Small intestine (tissue), 7 donors: ENCODE measurements at regions not wholly inside any gene's neighbourhood (a gene's known extent, or its start where the extent isn't known, plus 50 kb on each side); places are given as distances from the start of the nearest gene placed in this dataset.

ENCODE experiments used
- DNase-seq, 2 donors: peaks; one replicate each; pipeline versions ENCODE4 v3.0.0 to v3.0.0-alpha.2; 2013
- FAIRE-seq: peaks from 2 replicates; lab custom pipeline; 2012; peaks lifted over from hg19 to GRCh38; lab: Jason Lieb, UNC
- H3K27ac ChIP-seq, 3 donors: one replicate each; pipeline ENCODE4 v1.5.1; 2013; ENCODE audit warnings: low read length in 2 of 3, mild to moderate bottlenecking in 2 of 3, control low read depth in 1 of 3, inconsistent platforms in 1 of 3, low read depth in 1 of 3, moderate library complexity in 1 of 3
- H3K27me3 ChIP-seq, 3 donors: one replicate each; pipeline ENCODE4 v1.6.1; 2013; ENCODE audit warnings: low read length in 3 of 3, inconsistent platforms in 1 of 3; ENCODE audit not compliant: control insufficient read depth in 3 of 3, insufficient read depth in 3 of 3
- H3K36me3 ChIP-seq, 3 donors: one replicate each; pipeline ENCODE4 v1.6.1; 2013; ENCODE audit warnings: low read length in 3 of 3, inconsistent platforms in 1 of 3, low read depth in 1 of 3, mild to moderate bottlenecking in 1 of 3, moderate library complexity in 1 of 3; ENCODE audit not compliant: control insufficient read depth in 3 of 3, insufficient read depth in 2 of 3
- H3K4me1 ChIP-seq, 3 donors: one replicate each; pipeline ENCODE4 v1.6.1; 2013; ENCODE audit warnings: low read length in 2 of 3, inconsistent platforms in 1 of 3, low read depth in 1 of 3, mild to moderate bottlenecking in 1 of 3, moderate library complexity in 1 of 3; ENCODE audit not compliant: control insufficient read depth in 3 of 3, insufficient read depth in 2 of 3
- H3K4me3 ChIP-seq, 3 donors: one replicate each; pipeline ENCODE4 v1.5.1; 2013; ENCODE audit warnings: low read length in 3 of 3, control low read depth in 1 of 3, inconsistent platforms in 1 of 3, low read depth in 1 of 3, mild to moderate bottlenecking in 1 of 3, moderate library complexity in 1 of 3
- H3K9me3 ChIP-seq, 2 donors: one replicate each; pipeline ENCODE4 v1.6.1; 2013; ENCODE audit warnings: low read depth in 1 of 2, low read length in 1 of 2; ENCODE audit not compliant: control insufficient read depth in 2 of 2, insufficient read depth in 1 of 2
- WGBS, 3 donors: extraction: QIAGEN DNeasy Blood & Tissue Kit; methylation state at CpG; one replicate each; pipeline ENCODE4 v1.1.7; 2013; 5-methylcytosine and 5-hydroxymethylcytosine counted together
- donor health status: healthy with polysubstance abuse.
- donor health status: control.
- donor health status: control.
- donor health status: Bipolar disorder and iron deficiency.
- donor health status: healthy.

DNA sequence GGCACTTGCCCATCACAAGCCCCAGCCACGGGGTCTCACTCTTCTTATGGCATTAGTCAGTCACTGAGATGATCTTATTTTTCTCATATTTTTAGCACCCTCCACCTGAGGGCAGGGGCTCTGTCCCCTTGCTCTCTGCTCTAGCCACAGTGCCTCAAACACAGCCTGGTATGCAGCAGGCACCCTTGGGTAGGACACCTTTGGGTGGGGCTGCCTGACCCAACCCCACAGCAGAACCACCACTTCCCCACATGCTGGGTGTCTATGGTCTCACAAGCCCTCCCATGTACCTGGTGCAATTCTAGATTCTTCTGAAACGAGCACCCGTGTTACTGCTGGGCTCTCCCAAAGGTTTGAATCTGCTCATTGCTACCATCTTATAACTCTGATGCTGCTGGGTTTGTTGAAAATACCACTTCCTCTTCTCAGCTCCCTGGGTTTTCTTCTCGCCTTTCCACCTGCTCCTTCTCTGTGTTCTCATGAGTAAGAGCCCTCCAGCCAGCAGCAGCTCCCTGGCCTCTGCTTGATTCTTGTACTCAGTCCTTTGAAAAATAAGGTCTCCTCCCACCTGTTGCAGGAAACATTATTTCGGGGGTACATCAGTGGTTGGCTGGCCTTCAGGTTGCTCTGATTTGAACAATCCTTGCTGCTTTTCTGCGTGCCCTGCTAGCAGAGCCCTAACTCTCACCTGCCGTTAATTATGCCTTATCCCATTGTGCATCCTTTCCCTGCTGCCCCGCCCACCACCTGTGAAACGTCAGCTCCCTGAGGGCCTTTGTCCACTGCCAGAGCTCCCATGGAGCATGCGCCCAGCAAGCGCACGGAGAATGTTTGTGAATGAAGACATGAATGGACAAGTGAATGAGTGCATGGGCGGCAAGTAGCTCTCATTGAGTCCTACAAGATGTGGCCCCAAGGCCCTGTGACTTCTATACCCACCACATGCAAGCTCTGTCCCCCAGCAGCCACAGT is 1181.6 kb downstream of the TBC1D22A start:
- Histone ChIP-seq H3K27ac (no peak overlapping the region), H3K4me1 (no peaks in the 10 kb centered on the region), H3K4me3 (no peak overlapping the region), H3K9me3 (peaks cover 0 to 2% of the 10 kb centered on the region in 2 donors), H3K27me3 (no peaks in the 10 kb centered on the region), H3K36me3 (no peaks in the 10 kb centered on the region)
- no peak for FAIRE-seq
- DNase-seq: no peak
- 67 to 74% (median 68%) methylated on average over 13 of the region's 13 CpGs for WGBS, 3 donors

DNA sequence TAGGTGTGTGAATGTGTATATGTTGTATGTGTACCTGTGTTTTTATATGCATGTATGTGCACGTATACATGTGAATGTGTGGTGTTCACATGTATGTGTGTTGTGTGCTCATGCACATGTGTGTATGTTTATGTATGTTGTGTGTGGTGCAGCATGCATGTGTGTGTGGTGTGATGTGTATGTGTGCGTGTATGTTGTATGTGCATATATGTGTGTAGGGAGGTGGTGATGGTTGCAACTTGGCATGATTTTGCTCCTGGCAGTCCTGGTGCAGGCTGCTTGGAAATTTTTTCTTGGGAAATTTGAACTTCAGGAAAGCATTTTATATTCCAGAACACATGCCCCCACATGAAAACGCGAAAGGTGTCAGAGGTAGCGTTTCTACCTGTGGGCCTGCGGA is 1177.8 kb downstream of the TBC1D22A start:
- WGBS, 3 donors: 93 to 96% (median 94%) methylated on average over 6 of the region's 6 CpGs
- H3K27me3 ChIP-seq: no peaks in the 10 kb centered on the region
- no peak overlapping the region for H3K27ac ChIP-seq
- H3K36me3 ChIP-seq: no peaks in the 10 kb centered on the region
- H3K4me3 ChIP-seq: no peak overlapping the region
- H3K9me3 ChIP-seq: peaks cover 0 to 2% of the 10 kb centered on the region in 2 donors
- H3K4me1 ChIP-seq: no peaks in the 10 kb centered on the region
- FAIRE-seq: no peak
- DNase-seq: no peak

DNA sequence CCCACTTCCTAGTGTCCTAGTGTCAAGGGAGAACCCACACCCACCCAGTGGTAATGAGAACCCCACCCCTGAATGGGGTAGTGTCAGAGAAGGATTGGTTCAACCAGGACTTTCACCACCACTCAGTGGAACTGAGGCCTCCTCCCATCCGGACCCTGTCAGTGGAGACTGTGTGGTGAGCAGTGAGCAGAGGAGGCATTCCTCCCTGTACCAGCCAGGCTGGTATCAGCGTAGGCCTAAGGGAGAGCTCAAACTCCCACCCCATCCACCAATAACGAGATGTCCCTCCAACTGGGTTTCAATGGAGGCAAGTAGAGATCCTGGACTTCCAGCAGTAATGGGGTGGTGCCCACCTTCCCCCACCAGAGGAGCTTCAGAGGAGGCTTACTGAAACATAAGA is 1171.4 kb downstream of the TBC1D22A start:
- 77 to 83% (median 83%) methylated on average over 3 of the region's 3 CpGs for WGBS, 3 donors
- no peak for FAIRE-seq
- H3K4me1 ChIP-seq: no peaks in the 10 kb centered on the region

DNA sequence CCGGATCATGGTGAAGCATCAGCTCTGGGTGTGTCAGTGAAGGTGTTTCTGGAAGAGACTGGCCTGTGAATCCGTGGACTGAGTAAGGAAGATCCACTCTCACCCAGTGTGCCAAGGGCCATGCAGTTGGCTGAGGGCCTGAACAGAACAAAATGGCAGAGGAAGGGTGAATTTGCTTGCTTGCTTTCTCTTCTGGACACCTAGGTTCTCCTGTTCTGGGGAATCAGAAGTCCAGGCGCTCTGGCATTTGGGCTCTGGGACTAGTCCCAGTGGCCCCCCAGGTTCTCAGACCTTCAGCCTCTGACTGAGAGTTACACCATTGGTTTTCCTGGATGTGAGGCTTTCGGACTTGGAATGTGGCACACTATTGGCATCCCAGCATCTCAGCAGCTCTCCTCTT is 1170.8 kb downstream of the TBC1D22A start:
- H3K4me1 ChIP-seq: no peaks in the 10 kb centered on the region
- H3K4me3 ChIP-seq: no peak overlapping the region
- FAIRE-seq (no peak), DNase-seq (no peak)
- H3K36me3 ChIP-seq: no peaks in the 10 kb centered on the region
- 72 to 85% (median 77%) methylated on average over 4 of the region's 4 CpGs for WGBS, 3 donors
- H3K27ac ChIP-seq: no peak overlapping the region
- H3K27me3 ChIP-seq: no peaks in the 10 kb centered on the region
- H3K9me3 ChIP-seq: peaks cover 0 to 10% of the 10 kb centered on the region in 2 donors

More for the DNA sequence above, 1171.4 kb downstream of the TBC1D22A start:
- no peak overlapping the region for H3K4me3 ChIP-seq
- peaks cover 0 to 10% of the 10 kb centered on the region in 2 donors for H3K9me3 ChIP-seq
- H3K27ac ChIP-seq: no peak overlapping the region
- no peaks in the 10 kb centered on the region for H3K27me3 ChIP-seq
- H3K36me3 ChIP-seq: no peaks in the 10 kb centered on the region
- no peak for DNase-seq

DNA sequence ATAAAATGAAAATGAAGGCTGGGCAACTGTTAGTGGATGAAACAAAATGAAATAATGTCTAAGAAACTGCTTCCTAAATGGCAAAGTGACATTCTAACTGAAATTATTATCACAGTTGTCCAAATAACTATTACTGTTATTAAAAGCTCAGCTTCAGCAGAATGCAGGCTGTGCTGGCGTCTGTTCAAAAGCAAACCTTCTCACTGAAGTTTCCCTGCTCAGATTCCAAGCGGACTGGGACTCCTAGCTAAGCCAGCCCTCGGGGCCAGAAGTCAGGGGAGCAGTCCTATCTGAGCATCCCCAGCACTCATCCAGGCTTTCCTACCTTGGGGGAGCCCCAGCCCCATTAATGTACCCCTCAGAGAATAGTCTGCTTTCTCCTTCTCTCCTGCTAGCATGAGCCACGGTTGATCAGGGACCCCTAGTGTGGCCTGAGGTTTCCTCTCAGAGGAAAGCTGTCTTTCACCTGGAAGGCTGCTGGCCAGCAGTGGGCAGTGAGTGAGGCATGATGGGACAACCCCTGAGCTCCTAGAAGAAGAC is 1167.3 kb downstream of the TBC1D22A start:
- 37 to 69% (median 61%) methylated on average over 4 of the region's 4 CpGs for WGBS, 3 donors
- no peaks in the 10 kb centered on the region for H3K4me1 ChIP-seq
- peaks cover 0 to 10% of the 10 kb centered on the region in 2 donors for H3K9me3 ChIP-seq
- no peak overlapping the region for H3K27ac ChIP-seq
- no peaks in the 10 kb centered on the region for H3K36me3 ChIP-seq
- H3K4me3 ChIP-seq: no peak overlapping the region
- FAIRE-seq: no peak
- H3K27me3 ChIP-seq: no peaks in the 10 kb centered on the region
- no peak for DNase-seq

DNA sequence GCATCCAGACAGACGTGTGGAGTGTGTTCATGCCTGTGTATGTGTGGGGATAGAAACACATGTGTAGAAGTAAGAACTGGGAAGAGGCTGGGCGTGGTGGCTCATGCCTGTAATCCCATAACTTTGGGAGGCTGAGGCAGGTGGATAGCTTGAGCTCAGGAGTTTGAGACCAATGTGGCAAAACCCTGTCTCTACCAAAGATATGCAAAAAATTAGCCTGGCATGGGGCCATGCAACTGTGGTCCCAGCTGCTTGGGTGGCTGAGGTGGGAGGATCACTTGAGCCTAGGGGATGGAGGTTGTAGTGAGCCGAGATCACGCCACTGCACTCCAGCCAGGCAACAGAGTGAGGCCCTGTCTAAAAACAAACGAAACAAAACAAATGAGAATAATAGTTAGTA is 1166.6 kb downstream of the TBC1D22A start:
- no peak overlapping the region for H3K27ac ChIP-seq
- H3K4me1 ChIP-seq: no peaks in the 10 kb centered on the region
- 53 to 69% (median 54%) methylated on average over 5 of the region's 5 CpGs for WGBS, 3 donors
- no peaks in the 10 kb centered on the region for H3K36me3 ChIP-seq
- FAIRE-seq (no peak), DNase-seq (no peak)
- H3K4me3 ChIP-seq: no peak overlapping the region
- peaks cover 0 to 14% of the 10 kb centered on the region in 2 donors for H3K9me3 ChIP-seq
- H3K27me3 ChIP-seq: no peaks in the 10 kb centered on the region

DNA sequence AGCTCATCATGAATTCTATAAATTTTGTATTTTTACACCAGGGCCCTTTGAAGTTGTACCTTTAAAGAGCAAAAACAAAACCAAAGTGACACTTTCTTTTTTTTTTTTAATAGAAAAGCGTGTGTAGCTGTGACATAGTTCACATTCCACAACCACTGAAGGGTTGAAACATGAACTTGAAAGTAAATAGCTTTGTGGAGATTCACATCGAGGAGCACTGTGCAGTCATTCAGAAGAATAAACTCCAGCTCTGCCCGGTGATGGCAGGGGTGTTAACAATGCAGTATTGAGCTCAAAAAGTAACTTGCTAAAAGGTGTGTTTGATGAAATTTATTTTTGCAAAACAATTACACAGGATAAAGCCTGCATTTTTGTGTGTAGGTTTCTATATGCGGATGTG is 1166.2 kb downstream of the TBC1D22A start:
- no peak for DNase-seq
- Histone ChIP-seq H3K9me3 (peaks cover 0 to 11% of the 10 kb centered on the region in 2 donors), H3K36me3 (no peaks in the 10 kb centered on the region), H3K4me1 (no peaks in the 10 kb centered on the region), H3K27me3 (no peaks in the 10 kb centered on the region), H3K4me3 (no peak overlapping the region), H3K27ac (no peak overlapping the region)
- no peak for FAIRE-seq
- 38 to 51% (median 38%) methylated on average over 4 of the region's 4 CpGs for WGBS, 3 donors

DNA sequence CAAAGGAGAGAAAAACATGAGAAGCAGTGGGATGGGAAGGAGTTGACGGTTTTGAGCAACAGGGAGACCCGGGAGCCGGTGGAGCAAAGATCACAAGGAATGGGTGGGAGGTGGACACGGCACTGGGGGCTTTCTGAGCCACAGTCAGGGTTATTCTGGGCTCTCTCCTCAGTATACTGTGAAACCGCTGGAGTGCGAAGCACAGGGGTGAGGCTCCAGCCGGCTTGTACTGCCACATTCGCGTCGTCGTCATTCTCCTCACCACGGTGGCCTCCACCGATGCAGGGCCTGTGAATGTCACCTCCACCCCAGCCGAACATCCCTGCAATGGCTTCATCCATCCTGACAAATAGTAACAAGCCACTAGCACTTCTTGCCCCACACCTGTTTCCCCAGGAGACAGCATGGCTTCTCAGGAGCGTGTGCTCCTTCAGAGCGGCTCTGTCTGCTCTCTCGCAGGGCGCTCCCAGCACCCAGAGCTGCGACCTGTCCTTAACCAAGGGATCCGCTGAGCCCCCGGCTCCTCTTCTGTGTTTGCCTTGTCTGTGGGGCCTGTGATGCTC is 1165.3 kb downstream of the TBC1D22A start:
- Histone ChIP-seq H3K27me3 (no peaks in the 10 kb centered on the region), H3K27ac (no peak overlapping the region), H3K4me3 (no peak overlapping the region), H3K36me3 (no peaks in the 10 kb centered on the region), H3K4me1 (no peaks in the 10 kb centered on the region), H3K9me3 (peaks cover 0 to 5% of the 10 kb centered on the region in 2 donors)
- DNase-seq: no peak
- FAIRE-seq: no peak
- WGBS, 3 donors: 84 to 92% (median 85%) methylated on average over 21 of the region's 21 CpGs
